Activated T-helper 1 cell treated with anti-CD3 and anti-CD28 coated beads, Interleukin-12 subunit alpha, Interleukin-12 subunit beta, Interleukin-2, Interleukin-4 antibody, amounts not matched to agents 30 ng/mL and 10 ng/mL and 1 ng/mL, durations not matched to agents 14 hours and 24 hours and 36 hours (primary cell): ENCODE measurements at regions not wholly inside any gene's neighbourhood (a gene's known extent, or its start where the extent isn't known, plus 50 kb on each side); places are given as distances from the start of the nearest gene placed in this dataset.
"Not testable (repeated sequence)": the region's sequence is repeated elsewhere in the genome, so short reads cannot be mapped to it uniquely, and the experiment has no call there.

Experiments
- DNase-seq: peaks from one replicate; pipeline ENCODE4 v3.0.0; 2021; ENCODE audit warnings: low spot score
- H3K27ac Mint-ChIP-seq: one replicate; pipeline ENCODE4 v1.8.0; 2021; ENCODE audit warnings: mild to moderate bottlenecking, mixed read lengths
- H3K27me3 Mint-ChIP-seq: one replicate; pipeline ENCODE4 v1.8.0; 2022; ENCODE audit warnings: mild to moderate bottlenecking, moderate library complexity, mixed read lengths; ENCODE audit not compliant: insufficient read depth
- H3K36me3 Mint-ChIP-seq: one replicate; pipeline ENCODE4 v1.8.0; 2021; ENCODE audit warnings: low read depth, mixed read lengths
- H3K4me1 Mint-ChIP-seq: one replicate; pipeline ENCODE4 v1.8.0; 2021; ENCODE audit warnings: low read depth, mixed read lengths
- H3K4me3 Mint-ChIP-seq: one replicate; pipeline ENCODE4 v1.8.0; 2021; ENCODE audit warnings: mild to moderate bottlenecking, moderate library complexity, mixed read lengths
- H3K9me3 Mint-ChIP-seq: one replicate; pipeline ENCODE4 v1.8.0; 2021; ENCODE audit warnings: mixed read lengths
- intact Hi-C: fragments of 100-400 bp; cut with micrococcal nuclease; formaldehyde crosslinking; loops from one replicate; pipeline ENCODE4 v1.15.1; 2024

GRCh38 chr5:143918961-143919360 lies 107.0 kb downstream of the HMHB1 start:
- Mint-ChIP-seq H3K4me3 (no peak overlapping the region), H3K36me3 (no peaks in the 10 kb centered on the region), H3K9me3 (no peaks in the 10 kb centered on the region), H3K27me3 (peaks cover 8% of the 10 kb centered on the region), H3K4me1 (peaks cover 16% of the 10 kb centered on the region), H3K27ac (no peak overlapping the region)
- no peak for DNase-seq
- intact Hi-C loops, result no loop called here

GRCh38 chr5:143920772-143921171 lies 108.8 kb downstream of the HMHB1 start:
- H3K9me3 Mint-ChIP-seq, result no peaks in the 10 kb centered on the region
- peaks cover 2% of the 10 kb centered on the region for H3K27me3 Mint-ChIP-seq
- H3K4me3 Mint-ChIP-seq, result no peak overlapping the region
- DNase-seq, result no peak
- H3K36me3 Mint-ChIP-seq, result no peaks in the 10 kb centered on the region
- H3K4me1 Mint-ChIP-seq, result peaks cover 20% of the 10 kb centered on the region
- no peak overlapping the region for H3K27ac Mint-ChIP-seq
- intact Hi-C loops, result no loop called here

GRCh38 chr5:143921525-143922311 lies 109.8 kb downstream of the HMHB1 start:
- Mint-ChIP-seq H3K4me1 (peaks cover 20% of the 10 kb centered on the region), H3K4me3 (no peak overlapping the region), H3K27me3 (no peaks in the 10 kb centered on the region), H3K36me3 (no peaks in the 10 kb centered on the region), H3K9me3 (no peaks in the 10 kb centered on the region), H3K27ac (no peak overlapping the region)
- no peak for DNase-seq
- intact Hi-C loops, result no loop called here

GRCh38 chr5:143922718-143923117 lies 110.8 kb downstream of the HMHB1 start:
- Mint-ChIP-seq H3K4me1 (peaks cover 20% of the 10 kb centered on the region), H3K27me3 (no peaks in the 10 kb centered on the region), H3K4me3 (no peak overlapping the region), H3K9me3 (no peaks in the 10 kb centered on the region), H3K27ac (no peak overlapping the region), H3K36me3 (no peaks in the 10 kb centered on the region)
- no peak for DNase-seq
- intact Hi-C loops, result no loop called here

GRCh38 chr5:143923634-143924266 lies 111.8 kb downstream of the HMHB1 start:
- no peaks in the 10 kb centered on the region for H3K27me3 Mint-ChIP-seq
- intact Hi-C loops, result no loop called here
- H3K27ac Mint-ChIP-seq, result peak overlapping the region; percentile 5
- H3K4me1 Mint-ChIP-seq, result peaks cover 20% of the 10 kb centered on the region
- no peaks in the 10 kb centered on the region for H3K36me3 Mint-ChIP-seq
- H3K4me3 Mint-ChIP-seq, result no peak overlapping the region
- no peak for DNase-seq
- no peaks in the 10 kb centered on the region for H3K9me3 Mint-ChIP-seq

GRCh38 chr5:143924311-143924978 lies 112.5 kb downstream of the HMHB1 start:
- H3K27me3 Mint-ChIP-seq, result no peaks in the 10 kb centered on the region
- no peaks in the 10 kb centered on the region for H3K36me3 Mint-ChIP-seq
- intact Hi-C loops, result no loop called here
- no peaks in the 10 kb centered on the region for H3K9me3 Mint-ChIP-seq
- no peak overlapping the region for H3K27ac Mint-ChIP-seq
- peaks cover 20% of the 10 kb centered on the region for H3K4me1 Mint-ChIP-seq
- DNase-seq, result no peak
- no peak overlapping the region for H3K4me3 Mint-ChIP-seq

GRCh38 chr5:143924979-143925325 lies 113.0 kb downstream of the HMHB1 start:
- H3K27me3 Mint-ChIP-seq, H3K9me3 Mint-ChIP-seq, H3K4me3 Mint-ChIP-seq, intact Hi-C loops, H3K27ac Mint-ChIP-seq, H3K36me3 Mint-ChIP-seq, DNase-seq: not testable (repeated sequence)
- H3K4me1 Mint-ChIP-seq, result peaks cover 20% of the 10 kb centered on the region

- no peaks in the 10 kb centered on the region for H3K4me1 Mint-ChIP-seq
- peaks cover 2% of the 10 kb centered on the region for H3K27me3 Mint-ChIP-seq
- no peak overlapping the region for H3K27ac Mint-ChIP-seq
- no peak overlapping the region for H3K4me3 Mint-ChIP-seq
- peaks cover 10% of the 10 kb centered on the region for H3K9me3 Mint-ChIP-seq
- H3K36me3 Mint-ChIP-seq, result no peaks in the 10 kb centered on the region
- no peak for DNase-seq
- intact Hi-C loops, result no loop called here
These were observed 117.5 kb downstream of the HMHB1 start for GRCh38 chr5:143929486-143929885.

GRCh38 chr5:143930561-143930960 lies 118.6 kb downstream of the HMHB1 start:
- no peaks in the 10 kb centered on the region for H3K36me3 Mint-ChIP-seq
- no peaks in the 10 kb centered on the region for H3K4me1 Mint-ChIP-seq
- H3K27me3 Mint-ChIP-seq, result peaks cover 5% of the 10 kb centered on the region
- H3K9me3 Mint-ChIP-seq, result peaks cover 20% of the 10 kb centered on the region
- no peak overlapping the region for H3K4me3 Mint-ChIP-seq
- intact Hi-C loops, result no loop called here
- no peak overlapping the region for H3K27ac Mint-ChIP-seq
- DNase-seq, result no peak

GRCh38 chr5:143931476-143931875 lies 119.5 kb downstream of the HMHB1 start:
- H3K36me3 Mint-ChIP-seq, result no peaks in the 10 kb centered on the region
- no peak overlapping the region for H3K4me3 Mint-ChIP-seq
- peaks cover 26% of the 10 kb centered on the region for H3K9me3 Mint-ChIP-seq
- DNase-seq, result no peak
- no peaks in the 10 kb centered on the region for H3K4me1 Mint-ChIP-seq
- no peak overlapping the region for H3K27ac Mint-ChIP-seq
- intact Hi-C loops, result no loop called here
- peaks cover 7% of the 10 kb centered on the region for H3K27me3 Mint-ChIP-seq

- Mint-ChIP-seq H3K27me3 (peaks cover 7% of the 10 kb centered on the region), H3K4me3 (no peak overlapping the region), H3K27ac (no peak overlapping the region), H3K4me1 (no peaks in the 10 kb centered on the region), H3K36me3 (no peaks in the 10 kb centered on the region), H3K9me3 (peaks cover 31% of the 10 kb centered on the region)
- no peak for DNase-seq
- intact Hi-C loops, result no loop called here
These were observed 120.0 kb downstream of the HMHB1 start for GRCh38 chr5:143931986-143932385.

GRCh38 chr5:143932584-143932983 lies 120.6 kb downstream of the HMHB1 start:
- Mint-ChIP-seq H3K27me3 (peaks cover 7% of the 10 kb centered on the region), H3K9me3 (peaks cover 31% of the 10 kb centered on the region), H3K4me1 (no peaks in the 10 kb centered on the region), H3K36me3 (no peaks in the 10 kb centered on the region), H3K4me3 (no peak overlapping the region), H3K27ac (no peak overlapping the region)
- intact Hi-C loops, result no loop called here
- DNase-seq, result no peak

GRCh38 chr5:143933451-143933850 lies 121.5 kb downstream of the HMHB1 start:
- intact Hi-C loops, result no loop called here

More at GRCh38 chr5:143933451-143933850, 121.5 kb downstream of the HMHB1 start:
- Mint-ChIP-seq H3K36me3 (no peaks in the 10 kb centered on the region), H3K27ac (no peak overlapping the region), H3K4me1 (no peaks in the 10 kb centered on the region), H3K9me3 (peaks cover 31% of the 10 kb centered on the region), H3K4me3 (no peak overlapping the region), H3K27me3 (peaks cover 8% of the 10 kb centered on the region)
- DNase-seq, result no peak
